CD14-positive monocyte (primary cell): ENCODE measurements at regions not wholly inside any gene's neighbourhood (a gene's known extent, or its start where the extent isn't known, plus 50 kb on each side); places are given as distances from the start of the nearest gene placed in this dataset.

Experiments used
- DNase-seq, 3 donors: peaks; one replicate each; pipeline ENCODE4 v3.0.0-alpha.2; 2011 to 2022
- H2AFZ ChIP-seq: 2 replicates; pipeline ENCODE4 v1.6.0; 2012; ENCODE audit warnings: mild to moderate bottlenecking, low read depth, low read length, inconsistent platforms; ENCODE audit not compliant: insufficient read depth, poor library complexity, severe bottlenecking
- H3K27ac ChIP-seq, 2 donors: 1 replicate in 1 of 2; 2 replicates in 1 of 2; pipeline ENCODE4 v1.5.1; 2012 to 2013; ENCODE audit warnings: low read length in 2 of 2, control low read depth in 1 of 2, inconsistent platforms in 1 of 2, low read depth in 1 of 2, mild to moderate bottlenecking in 1 of 2
- H3K27me3 ChIP-seq, 2 donors: one replicate each; pipeline versions ENCODE4 v1.6.0 to v1.6.1; 2011 to 2013; ENCODE audit warnings: low read length in 2 of 2; ENCODE audit not compliant: control insufficient read depth in 2 of 2, insufficient read depth in 2 of 2
- H3K36me3 ChIP-seq, 2 donors: replicated peaks in 1 of 2; 1 replicate in 1 of 2; 2 replicates in 1 of 2; pipeline versions ENCODE4 v1.5.1 to v1.6.1; 2012 to 2013; ENCODE audit warnings: low read length in 2 of 2, control low read depth in 1 of 2, inconsistent platforms in 1 of 2, mild to moderate bottlenecking in 1 of 2; ENCODE audit not compliant: insufficient read depth in 2 of 2, control insufficient read depth in 1 of 2
- H3K4me1 ChIP-seq, 2 donors: 1 replicate in 1 of 2; 2 replicates in 1 of 2; pipeline versions ENCODE4 v1.5.1 to v1.6.1; 2012 to 2013; ENCODE audit warnings: low read length in 2 of 2, control low read depth in 1 of 2, inconsistent platforms in 1 of 2, mild to moderate bottlenecking in 1 of 2, moderate library complexity in 1 of 2; ENCODE audit not compliant: insufficient read depth in 2 of 2, control insufficient read depth in 1 of 2
- H3K4me2 ChIP-seq: replicated peaks from 2 replicates; pipeline ENCODE3; 2012; ENCODE audit warnings: low read length, moderate library complexity, mild to moderate bottlenecking; ENCODE audit not compliant: poor library complexity, severe bottlenecking; ENCODE audit errors: extremely low read depth
- H3K4me3 ChIP-seq, 3 experiments: fragments of 200-600 bp in 1 of 3; sonication (generic) in 1 of 3; replicated peaks in 1 of 3; 1 replicate in 2 of 3; 2 replicates in 1 of 3; pipeline ENCODE4 v1.5.1; 2011 to 2013; ENCODE audit warnings: low read length in 3 of 3, mild to moderate bottlenecking in 3 of 3, control low read depth in 2 of 3, low read depth in 2 of 3, inconsistent platforms in 1 of 3, moderate library complexity in 1 of 3
- H3K79me2 ChIP-seq: 2 replicates; pipeline ENCODE4 v1.6.0; 2012; ENCODE audit warnings: mild to moderate bottlenecking, control low read depth, inconsistent platforms, low read length, moderate library complexity; ENCODE audit not compliant: insufficient read depth
- H3K9ac ChIP-seq: 2 replicates; pipeline ENCODE4 v1.6.0; 2017; ENCODE audit warnings: low read length, mild to moderate bottlenecking; ENCODE audit not compliant: insufficient read depth, poor library complexity, severe bottlenecking
- H3K9me3 ChIP-seq, 2 donors: replicated peaks in 1 of 2; 1 replicate in 1 of 2; 2 replicates in 1 of 2; pipeline versions ENCODE4 v1.5.1 to v1.6.1; 2012 to 2013; ENCODE audit warnings: low read length in 2 of 2, control low read depth in 1 of 2; ENCODE audit not compliant: control insufficient read depth in 1 of 2, insufficient read depth in 1 of 2
- H4K20me1 ChIP-seq: 2 replicates; pipeline ENCODE4 v1.6.0; 2012; ENCODE audit warnings: mild to moderate bottlenecking, low read length, control low read depth, moderate library complexity; ENCODE audit not compliant: insufficient read depth
- H3K27ac Mint-ChIP-seq, 7 donors: one replicate each; pipeline ENCODE4 v1.8.0; 2020; ENCODE audit warnings: mild to moderate bottlenecking in 7 of 7, mixed read lengths in 7 of 7, moderate library complexity in 6 of 7, inconsistent platforms in 2 of 7
- H3K27me3 Mint-ChIP-seq, 3 donors: one replicate each; pipeline ENCODE4 v1.8.0; 2021 to 2022; ENCODE audit warnings: low read depth in 3 of 3, mild to moderate bottlenecking in 3 of 3, mixed read lengths in 3 of 3, moderate library complexity in 3 of 3, inconsistent platforms in 1 of 3
- H3K36me3 Mint-ChIP-seq, 2 donors: one replicate each; pipeline ENCODE4 v1.8.0; 2020; ENCODE audit warnings: mixed read lengths in 2 of 2, inconsistent platforms in 1 of 2, mild to moderate bottlenecking in 1 of 2
- H3K4me1 Mint-ChIP-seq: one replicate; pipeline ENCODE4 v1.8.0; 2020; ENCODE audit warnings: mild to moderate bottlenecking, mixed read lengths
- H3K4me3 Mint-ChIP-seq, 2 donors: one replicate each; pipeline ENCODE4 v1.8.0; 2020; ENCODE audit warnings: mild to moderate bottlenecking in 2 of 2, mixed read lengths in 2 of 2, moderate library complexity in 1 of 2
- H3K9me3 Mint-ChIP-seq, 7 donors: one replicate each; pipeline ENCODE4 v1.8.0; 2020 to 2022; ENCODE audit warnings: mixed read lengths in 7 of 7, mild to moderate bottlenecking in 6 of 7, moderate library complexity in 6 of 7, inconsistent platforms in 2 of 7
- CTCF ChIP-seq: fragments of 200-600 bp; IDR thresholded peaks from one replicate; pipeline ENCODE4 v1.8.0; 2022; ENCODE audit warnings: antibody characterized with exemption, mild to moderate bottlenecking
- WGBS: methylation state at CpG from one replicate; pipeline ENCODE4 v1.1.5; 2013; ENCODE audit warnings: missing lambda C conversion rate; ENCODE audit not compliant: insufficient coverage; 5-methylcytosine and 5-hydroxymethylcytosine counted together
- intact Hi-C, 2 donors: fragments of 100-400 bp; cut with micrococcal nuclease; formaldehyde crosslinking; loops; one replicate each; pipeline versions ENCODE4 v1.15.0 to v1.15.1; 2023

- intact Hi-C loops: no loop called here
- Histone ChIP-seq H3K79me2 (no peaks in the 10 kb centered on the region), H3K4me3 (no peak overlapping the region), H3K27me3 (no peaks in the 10 kb centered on the region), H3K27ac (no peak overlapping the region), H3K36me3 (no peaks in the 10 kb centered on the region), H3K4me1 (no peaks in the 10 kb centered on the region), H4K20me1 (no peaks in the 10 kb centered on the region), H3K4me2 (no peak overlapping the region), H3K9me3 (peaks cover 0 to 5% of the 10 kb centered on the region in 2 donors), H2AFZ (no peak overlapping the region), H3K9ac (no peak overlapping the region)
- no peak for TF ChIP-seq CTCF
- no peak overlapping the region for H3K4me3 Mint-ChIP-seq
- H3K36me3 Mint-ChIP-seq: no peaks in the 10 kb centered on the region
- peaks cover 0 to 6% (median 2%) of the 10 kb centered on the region in 7 donors for H3K9me3 Mint-ChIP-seq
- no peaks in the 10 kb centered on the region for H3K27me3 Mint-ChIP-seq
- no peak for DNase-seq
- H3K27ac Mint-ChIP-seq: no peak overlapping the region
- H3K4me1 Mint-ChIP-seq: no peaks in the 10 kb centered on the region
- WGBS: 86% methylated on average over 1 of the region's 3 CpGs
Observed at GRCh38 chr3:110686701-110687100, 384.9 kb upstream of the NECTIN3 start.

- Histone ChIP-seq H3K9ac (no peak overlapping the region), H3K4me2 (no peak overlapping the region), H3K9me3 (peaks cover 0 to 5% of the 10 kb centered on the region in 2 donors), H3K79me2 (no peaks in the 10 kb centered on the region), H3K4me1 (no peaks in the 10 kb centered on the region), H4K20me1 (no peaks in the 10 kb centered on the region), H3K27me3 (no peaks in the 10 kb centered on the region), H3K36me3 (no peaks in the 10 kb centered on the region), H3K27ac (no peak overlapping the region), H3K4me3 (no peak overlapping the region), H2AFZ (no peak overlapping the region)
- H3K4me1 Mint-ChIP-seq: no peaks in the 10 kb centered on the region
- intact Hi-C loops: no loop called here
- H3K27ac Mint-ChIP-seq: no peak overlapping the region
- no peak for DNase-seq
- H3K9me3 Mint-ChIP-seq: peaks cover 0 to 6% (median 2%) of the 10 kb centered on the region in 7 donors
- no peak for TF ChIP-seq CTCF
- H3K36me3 Mint-ChIP-seq: no peaks in the 10 kb centered on the region
- no peak overlapping the region for H3K4me3 Mint-ChIP-seq
- no peaks in the 10 kb centered on the region for H3K27me3 Mint-ChIP-seq
Observed at GRCh38 chr3:110687138-110687537, 384.5 kb upstream of the NECTIN3 start.
